CD4-positive, CD25-positive, alpha-beta regulatory T cell (primary cell): ENCODE measurements at regions not wholly inside any gene's neighbourhood (a gene's known extent, or its start where the extent isn't known, plus 50 kb on each side); places are given as distances from the start of the nearest gene placed in this dataset.
A peak's percentile ranks its signal among the peaks of the same experiment; 100 is the strongest.

Experiments used
- ATAC-seq, 2 donors: fragments of 150-1000 bp; cut with Tn5 transposase; one replicate each; pipeline ENCODE4 v1.10.0; 2021; ENCODE audit warnings: low read depth in 2 of 2, moderate number of reproducible peaks in 2 of 2, moderate library complexity in 1 of 2
- DNase-seq, 3 donors: peaks; one replicate each; pipeline versions ENCODE4 v3.0.0 to v3.0.0-alpha.2; 2012 to 2022; ENCODE audit warnings: mixed read lengths in 1 of 3
- H3K27ac ChIP-seq: one replicate; pipeline ENCODE4 v1.7.0; 2013; ENCODE audit warnings: mild to moderate bottlenecking, low read length; ENCODE audit not compliant: insufficient read depth, poor library complexity, severe bottlenecking
- H3K27me3 ChIP-seq: one replicate; pipeline ENCODE4 v1.7.0; 2013; ENCODE audit warnings: low read length; ENCODE audit not compliant: control insufficient read depth, insufficient read depth
- H3K36me3 ChIP-seq: one replicate; pipeline ENCODE4 v1.7.0; 2013; ENCODE audit warnings: mild to moderate bottlenecking, low read length, moderate library complexity; ENCODE audit not compliant: control insufficient read depth, insufficient read depth
- H3K4me1 ChIP-seq: 2 replicates; pipeline ENCODE4 v1.7.0; 2013; ENCODE audit warnings: mild to moderate bottlenecking, low read length; ENCODE audit not compliant: insufficient read depth, control insufficient read depth, poor library complexity, severe bottlenecking
- H3K4me3 ChIP-seq: one replicate; pipeline ENCODE4 v1.7.0; 2013; ENCODE audit warnings: low read depth, mild to moderate bottlenecking, low read length, moderate library complexity
- H3K9me3 ChIP-seq, 2 experiments: 1 replicate in 1 of 2; 2 replicates in 1 of 2; pipeline ENCODE4 v1.7.0; 2013; ENCODE audit warnings: low read length in 2 of 2, mild to moderate bottlenecking in 1 of 2, moderate library complexity in 1 of 2; ENCODE audit not compliant: control insufficient read depth in 2 of 2
- H3K27ac Mint-ChIP-seq, 3 donors: one replicate each; pipeline ENCODE4 v1.8.0; 2020 to 2022; ENCODE audit warnings: mild to moderate bottlenecking in 3 of 3, mixed read lengths in 3 of 3, moderate library complexity in 2 of 3
- H3K27me3 Mint-ChIP-seq: one replicate; pipeline ENCODE4 v1.8.0; 2022; ENCODE audit warnings: mild to moderate bottlenecking, mixed read lengths
- H3K36me3 Mint-ChIP-seq: one replicate; pipeline ENCODE4 v1.8.0; 2020; ENCODE audit warnings: mixed read lengths
- H3K4me1 Mint-ChIP-seq, 4 donors: one replicate each; pipeline ENCODE4 v1.8.0; 2020 to 2022; ENCODE audit warnings: mixed read lengths in 4 of 4, mild to moderate bottlenecking in 1 of 4
- H3K4me3 Mint-ChIP-seq, 4 donors: one replicate each; pipeline ENCODE4 v1.8.0; 2020 to 2022; ENCODE audit warnings: mild to moderate bottlenecking in 4 of 4, mixed read lengths in 4 of 4, moderate library complexity in 3 of 4
- H3K9me3 Mint-ChIP-seq, 7 donors: one replicate each; pipeline ENCODE4 v1.8.0; 2020 to 2022; ENCODE audit warnings: mixed read lengths in 7 of 7, mild to moderate bottlenecking in 3 of 7, moderate library complexity in 2 of 7

GRCh38 chr1:213690341-213690917 lies 297.3 kb upstream of the PROX1 start:
- H3K36me3 Mint-ChIP-seq = no peaks in the 10 kb centered on the region
- H3K27ac Mint-ChIP-seq = no peak overlapping the region
- no peaks in the 10 kb centered on the region for H3K27me3 Mint-ChIP-seq
- H3K27ac ChIP-seq = no peak overlapping the region
- no peaks in the 10 kb centered on the region for H3K4me1 Mint-ChIP-seq
- ATAC-seq (no peak), DNase-seq (no peak)
- no peak overlapping the region for H3K4me3 Mint-ChIP-seq
- H3K27me3 ChIP-seq = no peaks in the 10 kb centered on the region
- no peak overlapping the region for H3K4me3 ChIP-seq
- H3K9me3 ChIP-seq = no peaks in the 10 kb centered on the region
- peaks cover 0 to 6% (median 2%) of the 10 kb centered on the region in 7 donors for H3K9me3 Mint-ChIP-seq
- H3K36me3 ChIP-seq = no peaks in the 10 kb centered on the region
- no peaks in the 10 kb centered on the region for H3K4me1 ChIP-seq

GRCh38 chr1:213692321-213692720 lies 295.5 kb upstream of the PROX1 start:
- H3K36me3 Mint-ChIP-seq = no peaks in the 10 kb centered on the region
- no peaks in the 10 kb centered on the region for H3K27me3 Mint-ChIP-seq
- H3K9me3 Mint-ChIP-seq = peaks cover 0 to 6% (median 3%) of the 10 kb centered on the region in 7 donors
- Histone ChIP-seq H3K36me3 (no peaks in the 10 kb centered on the region), H3K27ac (no peak overlapping the region), H3K4me1 (no peaks in the 10 kb centered on the region), H3K4me3 (no peak overlapping the region), H3K27me3 (no peaks in the 10 kb centered on the region), H3K9me3 (no peaks in the 10 kb centered on the region)
- no peak for DNase-seq
- H3K27ac Mint-ChIP-seq = no peak overlapping the region
- no peak overlapping the region for H3K4me3 Mint-ChIP-seq
- no peak for ATAC-seq
- no peaks in the 10 kb centered on the region for H3K4me1 Mint-ChIP-seq

GRCh38 chr1:213693864-213694263 lies 293.9 kb upstream of the PROX1 start:
- no peaks in the 10 kb centered on the region for H3K4me1 Mint-ChIP-seq
- H3K4me3 Mint-ChIP-seq = no peak overlapping the region
- no peak for DNase-seq
- no peaks in the 10 kb centered on the region for H3K27me3 ChIP-seq
- no peaks in the 10 kb centered on the region for H3K9me3 ChIP-seq
- H3K27ac ChIP-seq = no peak overlapping the region
- peaks cover 0 to 4% (median 3%) of the 10 kb centered on the region in 7 donors for H3K9me3 Mint-ChIP-seq
- H3K4me3 ChIP-seq = no peak overlapping the region
- ATAC-seq = no peak
- no peaks in the 10 kb centered on the region for H3K4me1 ChIP-seq
- H3K27me3 Mint-ChIP-seq = no peaks in the 10 kb centered on the region
- no peak overlapping the region for H3K27ac Mint-ChIP-seq
- H3K36me3 ChIP-seq = no peaks in the 10 kb centered on the region
- H3K36me3 Mint-ChIP-seq = no peaks in the 10 kb centered on the region

GRCh38 chr1:213697192-213697802 lies 290.5 kb upstream of the PROX1 start:
- Histone ChIP-seq H3K4me3 (no peak overlapping the region), H3K9me3 (no peaks in the 10 kb centered on the region), H3K36me3 (no peaks in the 10 kb centered on the region), H3K27me3 (no peaks in the 10 kb centered on the region), H3K4me1 (no peaks in the 10 kb centered on the region), H3K27ac (no peak overlapping the region)
- Mint-ChIP-seq H3K27ac (peak overlapping the region in 1 of 3 donors; percentile 84), H3K4me3 (no peak overlapping the region), H3K27me3 (no peaks in the 10 kb centered on the region), H3K9me3 (peaks cover 0 to 9% (median 3%) of the 10 kb centered on the region in 7 donors), H3K4me1 (no peaks in the 10 kb centered on the region), H3K36me3 (no peaks in the 10 kb centered on the region)
- DNase-seq = no peak
- ATAC-seq = no peak

GRCh38 chr1:213698092-213698702 lies 289.6 kb upstream of the PROX1 start:
- Mint-ChIP-seq H3K4me3 (no peak overlapping the region), H3K4me1 (no peaks in the 10 kb centered on the region), H3K9me3 (peaks cover 0 to 9% (median 3%) of the 10 kb centered on the region in 7 donors), H3K27ac (peak overlapping the region in 1 of 3 donors; percentile 59), H3K27me3 (no peaks in the 10 kb centered on the region), H3K36me3 (no peaks in the 10 kb centered on the region)
- no peak for ATAC-seq
- DNase-seq = no peak
- Histone ChIP-seq H3K27me3 (no peaks in the 10 kb centered on the region), H3K36me3 (no peaks in the 10 kb centered on the region), H3K4me1 (no peaks in the 10 kb centered on the region), H3K9me3 (no peaks in the 10 kb centered on the region), H3K27ac (no peak overlapping the region), H3K4me3 (no peak overlapping the region)

- no peak for DNase-seq
- Histone ChIP-seq H3K36me3 (no peaks in the 10 kb centered on the region), H3K4me3 (no peak overlapping the region), H3K9me3 (no peaks in the 10 kb centered on the region), H3K27me3 (no peaks in the 10 kb centered on the region), H3K27ac (no peak overlapping the region), H3K4me1 (no peaks in the 10 kb centered on the region)
- H3K27ac Mint-ChIP-seq = no peak overlapping the region
- no peaks in the 10 kb centered on the region for H3K27me3 Mint-ChIP-seq
- no peaks in the 10 kb centered on the region for H3K36me3 Mint-ChIP-seq
- ATAC-seq = no peak
- peaks cover 0 to 11% (median 4%) of the 10 kb centered on the region in 7 donors for H3K9me3 Mint-ChIP-seq
- no peak overlapping the region for H3K4me3 Mint-ChIP-seq
- no peaks in the 10 kb centered on the region for H3K4me1 Mint-ChIP-seq
These were observed 285.1 kb upstream of the PROX1 start for GRCh38 chr1:213702703-213703102.

GRCh38 chr1:213704941-213705340 lies 282.8 kb upstream of the PROX1 start:
- Histone ChIP-seq H3K4me3 (no peak overlapping the region), H3K36me3 (no peaks in the 10 kb centered on the region), H3K27me3 (no peaks in the 10 kb centered on the region), H3K27ac (no peak overlapping the region), H3K9me3 (no peaks in the 10 kb centered on the region), H3K4me1 (no peaks in the 10 kb centered on the region)
- Mint-ChIP-seq H3K4me1 (no peaks in the 10 kb centered on the region), H3K27me3 (peaks cover 5% of the 10 kb centered on the region), H3K9me3 (peaks cover 0 to 11% (median 8%) of the 10 kb centered on the region in 7 donors), H3K36me3 (no peaks in the 10 kb centered on the region), H3K27ac (no peak overlapping the region), H3K4me3 (no peak overlapping the region)
- no peak for DNase-seq
- ATAC-seq = no peak
